HEK293T (cell line): ENCODE measurements at regions not wholly inside any gene's neighbourhood (a gene's known extent, or its start where the extent isn't known, plus 50 kb on each side); places are given as distances from the start of the nearest gene placed in this dataset.

Source experiments
- CTCF ChIA-PET: fragments of 350-600 bp; formaldehyde crosslinking; extraction: SDS; loops from one replicate; lab custom pipeline; 2021; ENCODE audit warnings: antibody characterized with exemption, inconsistent platforms; lab: Yijun Ruan, JAX
- POLR2A ChIA-PET: fragments of 350-600 bp; formaldehyde crosslinking; extraction: SDS; loops from one replicate; lab custom pipeline; 2020; ENCODE audit warnings: antibody characterized with exemption, inconsistent platforms; lab: Yijun Ruan, JAX
- DNase-seq: peaks from one replicate; pipeline ENCODE4 v3.0.0; 2012; ENCODE audit warnings: mixed read lengths; ENCODE audit errors: extremely low spot score
- ARNT ChIP-seq: fragments of 450-650 bp; IDR thresholded peaks from 2 replicates; pipeline ENCODE4 v1.6.1; 2017; ENCODE audit warnings: mild to moderate bottlenecking
- BHLHE40 ChIP-seq: fragments of 450-650 bp; IDR thresholded peaks from 2 replicates; pipeline ENCODE4 v1.6.1; 2016; ENCODE audit warnings: mild to moderate bottlenecking, moderate library complexity, borderline replicate concordance
- CTBP1 ChIP-seq: fragments of 450-650 bp; IDR thresholded peaks from 2 replicates; pipeline ENCODE4 v1.6.1; 2016; ENCODE audit warnings: borderline replicate concordance
- ELF4 ChIP-seq: fragments of 450-650 bp; IDR thresholded peaks from 2 replicates; pipeline ENCODE4 v1.6.1; 2017; ENCODE audit warnings: antibody characterized with exemption
- FOXA1 ChIP-seq: fragments of 450-650 bp; IDR thresholded peaks from 2 replicates; pipeline ENCODE4 v1.6.1; 2016; ENCODE audit warnings: mild to moderate bottlenecking
- FOXK2 ChIP-seq: fragments of 450-650 bp; IDR thresholded peaks from 2 replicates; pipeline ENCODE4 v1.6.1; 2016; ENCODE audit warnings: mild to moderate bottlenecking
- FOXM1 ChIP-seq: fragments of 450-650 bp; IDR thresholded peaks from 2 replicates; pipeline ENCODE4 v1.6.1; 2017; ENCODE audit warnings: mild to moderate bottlenecking, borderline replicate concordance
- HDGF ChIP-seq: fragments of 450-650 bp; IDR thresholded peaks from 2 replicates; pipeline ENCODE4 v1.6.1; 2017; ENCODE audit warnings: antibody characterized with exemption, borderline replicate concordance
- L3MBTL2 ChIP-seq: fragments of 450-650 bp; conservative IDR thresholded peaks from 2 replicates; pipeline ENCODE4 v1.6.1; 2016; ENCODE audit warnings: mild to moderate bottlenecking
- LEF1 ChIP-seq: fragments of 450-650 bp; IDR thresholded peaks from 2 replicates; pipeline ENCODE4 v1.6.1; 2017; ENCODE audit warnings: mild to moderate bottlenecking, borderline replicate concordance
- NFRKB ChIP-seq: fragments of 450-650 bp; IDR thresholded peaks from 2 replicates; pipeline ENCODE4 v1.6.1; 2016; ENCODE audit warnings: mild to moderate bottlenecking, moderate library complexity
- PKNOX1 ChIP-seq: fragments of 450-650 bp; IDR thresholded peaks from 2 replicates; pipeline ENCODE4 v1.6.1; 2016
- SP1 ChIP-seq: fragments of 450-650 bp; IDR thresholded peaks from 2 replicates; pipeline ENCODE4 v1.6.1; 2017
- SUZ12 ChIP-seq: fragments of 450-650 bp; IDR thresholded peaks from 2 replicates; pipeline ENCODE4 v1.6.1; 2016; ENCODE audit warnings: mild to moderate bottlenecking
- TARDBP ChIP-seq: fragments of 450-650 bp; IDR thresholded peaks from 2 replicates; pipeline ENCODE4 v1.6.1; 2016
- ZNF384 ChIP-seq: fragments of 450-650 bp; IDR thresholded peaks from 2 replicates; pipeline ENCODE4 v1.6.1; 2016

GRCh38 chr9:109723781-109724180 is 56.2 kb upstream of the PALM2AKAP2 start:
- CTCF ChIA-PET = no interaction called here
- no peak for TF ChIP-seq CTBP1
- TF ChIP-seq FOXA1 = no peak
- no peak for TF ChIP-seq FOXK2
- TF ChIP-seq NFRKB = no peak
- TF ChIP-seq ARNT = no peak
- TF ChIP-seq HDGF = no peak
- no peak for TF ChIP-seq ELF4
- TF ChIP-seq ZNF384 = no peak
- TF ChIP-seq PKNOX1 = no peak

GRCh38 chr9:109725460-109725859 is 54.5 kb upstream of the PALM2AKAP2 start:
- DNase-seq = no peak

More at GRCh38 chr9:109723781-109724180, 56.2 kb upstream of the PALM2AKAP2 start:
- no peak for DNase-seq
- POLR2A ChIA-PET = no interaction called here

GRCh38 chr9:109726119-109726518 is 53.9 kb upstream of the PALM2AKAP2 start:
- ChIA-PET POLR2A (no interaction called here), CTCF (no interaction called here)
- DNase-seq = no peak
- TF ChIP-seq LEF1 (no peak), SP1 (no peak), NFRKB (no peak), BHLHE40 (no peak), CTBP1 (no peak), FOXK2 (no peak), PKNOX1 (no peak), ELF4 (no peak), FOXA1 (no peak), L3MBTL2 (no peak), HDGF (no peak), FOXM1 (no peak), TARDBP (no peak), ARNT (no peak), ZNF384 (no peak)

More at GRCh38 chr9:109725460-109725859, 54.5 kb upstream of the PALM2AKAP2 start:
- CTCF ChIA-PET = no interaction called here
- TF ChIP-seq ELF4 (no peak), FOXK2 (no peak), SUZ12 (no peak), FOXM1 (no peak), PKNOX1 (no peak), ZNF384 (no peak), ARNT (no peak), HDGF (no peak), TARDBP (no peak), NFRKB (no peak), SP1 (no peak)
- POLR2A ChIA-PET = no interaction called here

- POLR2A ChIA-PET = no interaction called here
- no peak for DNase-seq
- TF ChIP-seq LEF1 (no peak), ZNF384 (no peak), CTBP1 (no peak), PKNOX1 (peak; percentile 58), FOXM1 (no peak), SUZ12 (no peak), TARDBP (no peak), ELF4 (no peak), BHLHE40 (no peak)
- CTCF ChIA-PET = interaction anchor here (0.6 kb wide), 1 partner anchor 26 kb away, joined by 3 read pairs; no protein-coding TSS in a partner anchor
Measured at GRCh38 chr9:109728686-109729300, 51.2 kb upstream of the PALM2AKAP2 start.

- no peak for DNase-seq
- ChIA-PET CTCF (no interaction called here), POLR2A (no interaction called here)
- no peak for TF ChIP-seq NFRKB
- TF ChIP-seq FOXM1 = no peak
- no peak for TF ChIP-seq ARNT
- no peak for TF ChIP-seq TARDBP
- TF ChIP-seq SP1 = no peak
- TF ChIP-seq FOXK2 = no peak
- TF ChIP-seq BHLHE40 = no peak
- no peak for TF ChIP-seq PKNOX1
- TF ChIP-seq L3MBTL2 = no peak
- no peak for TF ChIP-seq ELF4
- TF ChIP-seq SUZ12 = no peak
- no peak for TF ChIP-seq ZNF384
- no peak for TF ChIP-seq FOXA1
- no peak for TF ChIP-seq CTBP1
- TF ChIP-seq LEF1 = no peak
- no peak for TF ChIP-seq HDGF
Measured at GRCh38 chr9:109729513-109729912, 50.5 kb upstream of the PALM2AKAP2 start.
